GDM1 (cell line): ENCODE measurements at regions not wholly inside any gene's neighbourhood (a gene's known extent, or its start where the extent isn't known, plus 50 kb on each side); places are given as distances from the start of the nearest gene placed in this dataset.

Source experiments
- DNase-seq: peaks from one replicate; lab custom pipeline; 2025; lab: John Stamatoyannopoulos, UW

- DNase-seq: no peak
These were observed 662.5 kb downstream of the CDH11 start for GRCh38 chr16:64459402-64459801.

DNA sequence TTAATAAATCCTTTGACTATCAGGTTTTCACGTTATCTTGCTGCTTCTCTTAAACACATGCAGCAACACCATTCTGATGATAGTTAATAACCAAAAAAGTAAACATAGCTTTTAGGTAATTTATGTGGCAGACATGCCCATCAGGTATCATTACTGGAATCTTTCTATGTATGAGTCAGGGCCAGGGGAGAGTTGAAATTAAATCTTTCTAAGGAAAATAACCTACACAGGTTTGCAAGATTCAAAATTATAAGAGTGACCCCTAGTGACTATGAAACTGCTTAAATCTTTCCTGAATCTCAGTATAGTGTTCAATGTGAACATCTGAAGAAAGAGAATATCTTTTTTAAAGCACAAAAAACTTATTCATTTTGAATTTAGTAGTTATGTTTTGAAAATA is 666.6 kb downstream of the CDH11 start:
- DNase-seq: no peak

DNA sequence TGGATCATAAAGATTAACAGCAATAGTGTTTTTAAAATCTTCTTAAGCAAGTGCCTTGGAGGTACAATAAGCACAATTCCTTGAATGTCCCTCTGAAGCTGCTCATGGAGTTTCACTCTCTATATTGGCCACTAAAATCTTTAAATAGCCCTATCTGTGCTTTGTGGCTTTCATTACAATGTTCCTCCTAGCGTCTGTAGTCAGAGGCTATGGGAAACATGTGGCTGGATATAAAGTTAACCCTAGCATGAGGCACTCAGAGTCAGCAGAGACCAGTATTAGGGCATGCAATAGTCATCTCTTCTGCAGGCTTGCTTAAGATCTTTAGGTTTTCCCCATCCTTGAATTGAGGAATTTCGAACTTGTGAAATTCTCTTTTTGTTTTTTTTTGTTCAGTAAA is 668.2 kb downstream of the CDH11 start:
- DNase-seq: no peak

- DNase-seq: no peak
These were observed 669.4 kb downstream of the CDH11 start for GRCh38 chr16:64452446-64452845.

DNA sequence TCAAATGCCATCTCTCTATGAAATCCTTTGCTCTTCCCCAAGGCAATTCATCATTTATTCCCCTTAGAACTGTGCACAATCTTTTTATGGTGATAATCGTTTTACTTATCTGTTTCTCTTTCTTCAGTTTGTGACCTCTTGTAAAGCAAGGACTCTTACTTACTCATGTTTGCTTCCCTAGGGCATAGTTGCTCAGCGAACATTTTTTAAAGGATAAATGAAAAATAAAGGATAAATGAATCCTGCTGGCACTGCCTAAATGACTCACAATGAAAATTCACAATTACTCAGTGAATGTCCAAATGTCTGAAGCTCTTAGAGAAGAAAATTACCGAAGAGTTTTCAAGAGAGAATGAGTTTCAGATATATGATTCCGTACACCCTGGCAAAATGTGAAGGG is 671.7 kb downstream of the CDH11 start:
- DNase-seq: no peak

DNA sequence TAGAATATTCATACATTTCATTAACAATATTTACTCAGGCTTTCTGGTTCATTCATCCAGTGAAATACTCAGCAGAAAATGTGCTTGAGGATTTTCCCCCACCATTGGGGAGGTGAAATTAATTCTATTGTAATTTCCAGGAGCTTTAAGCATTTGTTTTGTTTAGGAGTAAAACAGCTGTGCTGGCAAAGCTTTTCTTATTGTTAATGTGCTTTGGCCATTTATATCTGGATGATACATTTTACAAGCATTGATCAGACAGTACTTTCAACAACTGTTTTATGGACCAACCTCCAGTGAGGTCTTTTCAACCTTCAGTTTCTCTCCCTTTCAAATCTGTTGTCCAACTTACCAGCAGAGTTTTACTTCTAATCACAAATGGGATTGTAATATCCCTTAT is 672.4 kb downstream of the CDH11 start:
- DNase-seq: no peak

- DNase-seq: no peak
These were observed 676.2 kb downstream of the CDH11 start for GRCh38 chr16:64445649-64446048.

- DNase-seq: no peak
These were observed 676.6 kb downstream of the CDH11 start for GRCh38 chr16:64445245-64445644.

- DNase-seq: no peak
These were observed 681.4 kb downstream of the CDH11 start for GRCh38 chr16:64440421-64440831.

DNA sequence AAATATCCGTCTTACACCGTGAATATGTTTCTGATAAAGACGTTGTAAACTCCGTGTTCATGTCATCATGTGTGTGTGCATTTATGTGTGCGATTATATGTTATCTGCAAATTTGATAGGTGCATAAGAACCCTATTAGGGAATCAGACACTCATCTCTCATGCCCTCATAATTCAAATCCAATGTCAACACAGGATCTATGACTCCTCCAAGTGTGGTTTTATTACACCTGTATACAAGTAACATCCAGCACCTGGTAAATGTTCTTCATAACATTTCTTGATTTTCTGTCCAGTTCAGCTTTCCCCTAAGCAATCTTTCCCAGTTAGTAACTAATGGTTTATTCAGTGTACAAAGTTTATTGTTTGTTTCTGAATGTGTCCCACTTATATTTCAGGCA is 681.9 kb downstream of the CDH11 start:
- DNase-seq: no peak

DNA sequence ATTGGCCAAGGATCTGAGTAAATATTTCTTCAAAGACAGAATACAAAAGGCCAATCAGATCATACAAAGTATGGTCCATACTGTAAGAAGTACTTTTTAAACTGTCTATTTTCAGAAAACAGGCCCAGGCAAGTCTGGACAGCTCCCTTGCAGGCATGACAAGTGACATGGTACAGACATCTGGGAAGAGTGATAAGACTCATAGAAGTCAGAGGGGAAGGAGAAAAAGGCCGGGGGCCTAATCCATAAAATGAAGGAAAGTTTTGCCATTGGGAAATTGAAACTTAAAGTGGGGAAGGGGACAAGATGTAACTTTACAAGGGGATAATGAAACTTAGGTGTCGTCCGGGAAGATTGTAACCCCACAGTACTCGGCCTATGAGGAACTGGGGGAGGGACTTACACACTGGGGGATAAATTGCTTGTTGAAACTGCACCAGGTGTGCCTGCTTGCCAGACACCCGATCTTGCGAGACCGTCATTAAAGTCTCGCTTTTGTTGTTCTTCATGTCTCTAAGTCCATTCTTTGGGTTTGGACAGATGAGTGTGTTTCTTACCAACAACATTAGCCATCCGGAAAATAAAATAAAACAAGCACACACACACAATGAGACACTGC is 684.0 kb downstream of the CDH11 start:
- no peak for DNase-seq

DNA sequence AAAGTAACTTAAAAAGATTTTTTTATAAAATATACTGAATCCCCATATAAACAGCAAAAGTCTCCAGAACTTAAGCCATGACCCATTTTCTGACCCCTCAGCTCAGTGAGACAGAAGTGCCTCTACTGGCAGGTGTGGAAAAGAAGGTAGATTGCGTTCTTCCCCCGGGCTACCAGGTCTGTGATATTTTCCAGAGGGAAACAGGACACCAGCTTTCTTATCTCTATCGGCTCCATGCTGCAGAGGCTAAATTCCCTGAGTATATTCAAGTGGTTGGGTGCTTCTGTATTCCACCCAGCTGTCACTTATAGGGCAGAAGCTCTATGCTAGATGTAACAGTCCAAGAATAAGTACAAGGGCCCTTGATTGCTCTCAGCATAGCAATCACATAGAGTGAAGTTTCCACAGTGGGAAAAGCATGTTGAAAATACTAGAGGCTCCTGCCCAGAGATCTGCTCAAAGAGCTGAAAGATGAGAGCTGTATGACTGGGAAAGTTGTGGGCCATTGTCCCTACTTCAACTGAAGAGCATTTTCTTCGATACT is 687.3 kb downstream of the CDH11 start:
- no peak for DNase-seq

DNA sequence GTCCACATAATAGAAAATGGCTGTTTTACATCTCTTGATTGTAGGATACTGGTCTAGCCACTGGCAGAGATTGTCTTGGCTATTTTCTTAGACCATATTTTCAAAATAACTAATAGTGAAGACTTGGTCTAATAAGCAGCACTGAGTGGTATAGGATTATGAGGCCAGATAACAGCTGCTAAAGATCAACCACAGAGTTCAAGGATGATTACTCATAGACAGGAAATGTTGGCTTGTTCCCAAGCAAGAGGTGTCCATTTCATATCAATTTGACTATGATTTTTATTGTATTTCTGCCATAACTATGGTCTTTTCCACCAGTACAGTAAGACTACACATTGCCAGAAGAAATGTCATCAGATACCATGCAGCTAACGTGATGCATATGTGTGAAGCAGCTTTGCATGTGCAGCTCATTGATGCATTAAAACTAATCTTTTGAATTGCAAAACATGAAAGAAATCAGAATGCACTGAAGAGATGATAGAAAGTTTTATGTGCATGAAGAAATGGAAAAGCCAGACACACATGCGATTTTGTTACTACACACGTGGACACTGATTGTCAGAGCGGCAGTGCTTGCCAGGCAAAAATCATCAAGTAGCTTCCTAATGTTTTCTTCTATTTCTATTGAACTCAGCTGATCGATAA is 693.3 kb downstream of the CDH11 start:
- DNase-seq: no peak

DNA sequence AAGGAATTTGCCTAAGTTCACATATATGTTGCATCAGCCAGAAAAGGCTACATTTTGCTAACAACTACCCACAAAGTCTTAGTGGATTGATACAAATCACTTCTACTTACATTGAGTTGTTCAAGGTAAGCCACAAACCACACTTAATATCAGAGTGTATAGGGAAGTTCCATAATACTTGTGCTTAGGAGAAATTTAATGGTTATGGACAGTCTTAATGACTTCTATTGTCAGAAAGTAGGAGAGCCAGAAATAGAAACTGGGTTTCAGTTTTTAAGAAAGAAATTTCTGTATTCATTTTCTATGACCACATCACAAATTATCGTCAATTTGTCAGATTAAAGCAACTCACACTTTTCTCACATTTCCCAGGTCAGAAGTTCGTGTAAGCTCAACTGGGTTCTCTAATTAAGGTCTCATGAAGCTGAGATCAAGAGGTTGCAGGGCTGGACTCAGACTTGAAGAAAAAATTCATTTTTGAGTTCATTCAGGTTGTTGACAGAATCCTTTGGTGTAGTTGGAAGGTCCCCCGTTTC is 695.7 kb downstream of the CDH11 start:
- DNase-seq: no peak

DNA sequence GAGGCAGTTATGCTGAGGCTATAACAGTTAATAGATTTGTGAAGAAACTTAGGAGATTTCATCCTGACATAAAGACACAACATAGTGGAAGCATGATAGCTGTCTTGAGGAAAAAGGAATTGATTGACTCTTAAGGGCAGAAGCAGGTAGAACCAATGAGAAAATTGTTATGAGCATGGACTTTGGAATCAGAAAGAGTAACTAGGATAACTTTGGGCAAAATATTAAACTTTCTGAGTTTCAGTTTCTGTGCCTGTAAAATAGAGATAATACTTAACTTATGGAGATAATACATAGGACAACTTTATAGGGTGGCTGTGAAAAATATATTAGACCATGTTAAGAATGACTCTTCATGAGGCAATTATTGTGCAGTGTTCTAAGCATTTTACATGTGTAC is 696.5 kb downstream of the CDH11 start:
- no peak for DNase-seq

- DNase-seq: no peak
These were observed 699.6 kb downstream of the CDH11 start for GRCh38 chr16:64422259-64422658.

DNA sequence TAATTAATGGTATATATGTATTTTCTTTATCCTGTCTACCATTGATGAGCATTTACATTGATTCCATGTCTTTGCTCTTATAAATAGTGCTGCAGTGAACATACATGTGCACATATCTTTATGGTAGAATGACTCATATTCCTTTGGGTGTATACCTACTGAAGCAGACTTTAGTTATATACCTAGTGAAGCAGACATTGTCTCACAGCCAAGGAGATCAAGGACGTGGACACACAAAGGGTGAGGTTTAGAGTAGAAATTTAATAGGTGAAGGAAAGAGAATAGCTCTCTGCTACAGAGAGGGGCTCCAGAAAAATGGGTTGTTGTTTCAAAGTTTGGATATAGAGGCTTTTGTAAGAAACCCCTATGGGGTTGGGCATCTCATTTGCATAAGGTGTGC is 700.3 kb downstream of the CDH11 start:
- DNase-seq: no peak

GRCh38 chr16:64419832-64420231 is 702.0 kb downstream of the CDH11 start:
- no peak for DNase-seq

DNA sequence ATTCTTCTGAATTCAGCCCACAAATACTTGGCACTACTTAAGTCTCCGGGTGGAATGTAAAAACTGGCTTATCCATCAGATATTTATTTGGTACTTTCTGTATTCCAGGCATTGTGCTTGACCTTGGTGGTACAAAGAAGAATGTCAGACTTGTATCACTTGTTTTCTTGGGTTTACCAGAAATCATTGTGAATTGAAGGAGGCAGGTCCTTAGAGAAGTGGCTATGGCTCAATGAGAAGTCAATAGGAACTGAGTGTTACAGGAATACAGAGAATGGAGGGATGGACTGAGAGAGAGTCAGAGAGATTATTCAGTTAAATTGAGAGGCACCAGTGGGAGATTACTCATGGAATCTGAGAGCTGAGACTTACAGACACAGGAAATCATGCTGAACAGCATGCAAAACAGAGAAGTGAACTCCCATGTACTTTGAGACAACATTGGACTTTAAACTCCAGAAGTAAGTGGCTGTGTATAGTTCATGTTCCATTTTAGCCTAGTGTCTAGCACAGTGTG is 704.1 kb downstream of the CDH11 start:
- no peak for DNase-seq

DNA sequence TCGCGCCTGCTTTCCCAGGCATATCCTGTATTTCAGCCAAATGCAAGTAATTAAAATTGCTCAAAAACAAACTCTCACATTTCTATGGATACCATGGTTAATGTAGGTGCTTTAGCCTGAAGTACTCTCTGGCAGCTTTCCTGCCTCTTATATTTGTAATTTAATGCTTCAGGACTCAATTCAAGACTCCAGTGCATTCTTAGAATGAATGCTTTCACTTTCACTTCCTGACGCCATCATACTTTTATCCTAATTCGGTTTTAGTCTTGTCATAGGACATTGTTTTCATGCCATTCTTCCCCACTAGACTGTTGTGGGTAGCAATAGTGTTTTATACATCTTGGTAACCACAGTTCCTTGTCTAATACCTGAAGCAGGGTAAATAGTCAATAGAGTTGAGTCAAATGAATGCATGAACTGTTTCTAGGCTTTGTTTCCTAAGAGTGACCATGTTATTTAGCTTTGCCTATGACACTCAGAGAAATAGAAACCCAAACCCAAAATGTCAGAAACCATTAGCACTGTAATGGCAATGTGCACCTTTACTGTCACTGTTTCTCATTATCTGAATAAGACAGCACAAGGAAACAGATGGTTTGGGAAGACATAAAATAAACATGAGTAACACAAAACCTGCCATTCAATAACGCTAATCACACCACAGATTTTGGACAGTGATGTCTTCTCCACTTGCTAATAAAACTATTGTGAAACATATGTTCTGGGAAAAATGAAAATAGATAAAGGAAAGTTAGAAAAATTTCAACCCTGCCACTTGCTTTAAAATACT is 705.5 kb downstream of the CDH11 start:
- no peak for DNase-seq

DNA sequence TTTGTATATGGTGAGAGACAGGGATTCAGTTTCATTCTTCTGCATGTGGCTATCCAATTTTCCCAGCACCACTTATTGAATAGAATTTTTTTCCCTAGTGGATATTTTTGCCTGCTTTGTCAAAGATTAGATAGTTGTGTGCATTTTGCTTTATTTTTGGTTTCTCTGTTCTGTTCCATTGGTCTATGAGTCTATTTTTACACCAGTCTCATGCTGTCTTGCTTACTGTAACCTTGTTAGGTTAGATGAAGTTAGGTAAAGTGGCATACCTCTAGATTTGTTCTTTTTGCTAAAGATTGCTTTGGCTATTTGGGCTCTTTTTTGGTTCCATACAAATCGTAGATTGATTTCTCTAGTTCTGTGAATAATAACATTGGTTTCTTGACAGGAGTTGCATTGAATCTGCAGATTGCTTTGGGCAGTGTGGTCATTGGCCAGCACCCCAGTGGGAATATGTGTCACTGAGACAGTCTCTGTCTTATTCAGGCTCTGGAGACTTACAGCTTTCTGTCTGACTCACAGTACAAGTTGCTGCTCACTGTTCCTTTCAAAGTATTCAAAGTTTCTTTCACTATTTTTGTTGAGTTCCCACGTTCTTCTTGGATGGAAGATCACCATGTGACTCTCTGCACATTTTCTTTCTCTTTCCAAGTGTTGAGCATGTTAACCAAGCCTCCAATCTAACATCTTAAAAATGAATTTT is 709.1 kb downstream of the CDH11 start:
- DNase-seq: no peak

GRCh38 chr16:64410306-64410705 is 711.6 kb downstream of the CDH11 start:
- DNase-seq: no peak
